Left ventricle myocardium inferior (tissue), 1 donor: ENCODE measurements at regions not wholly inside any gene's neighbourhood (a gene's known extent, or its start where the extent isn't known, plus 50 kb on each side); places are given as distances from the start of the nearest gene placed in this dataset.

ENCODE experiments used
- DNase-seq: peaks from one replicate; pipeline ENCODE4 v3.0.0-alpha.2; 2020
- H3K27ac ChIP-seq: fragments of 200-600 bp; replicated peaks from 2 replicates; pipeline ENCODE4 v1.8.0; 2021
- H3K27me3 ChIP-seq: fragments of 200-600 bp; 2 replicates; pipeline ENCODE4 v1.8.0; 2021; ENCODE audit warnings: low read depth
- H3K36me3 ChIP-seq: fragments of 200-600 bp; 2 replicates; pipeline ENCODE4 v1.8.0; 2021
- H3K4me1 ChIP-seq: fragments of 200-600 bp; 2 replicates; pipeline ENCODE4 v1.8.0; 2021
- H3K4me3 ChIP-seq: fragments of 200-600 bp; 2 replicates; pipeline ENCODE4 v1.8.0; 2021; ENCODE audit warnings: mild to moderate bottlenecking, moderate library complexity
- H3K9me3 ChIP-seq: fragments of 200-600 bp; replicated peaks from 2 replicates; pipeline ENCODE4 v1.8.0; 2021
- CTCF ChIP-seq: fragments of 200-600 bp; IDR thresholded peaks from 2 replicates; pipeline ENCODE4 v1.8.0; 2021; ENCODE audit warnings: antibody characterized with exemption, mild to moderate bottlenecking, borderline replicate concordance
- intact Hi-C: fragments of 100-400 bp; cut with micrococcal nuclease; formaldehyde crosslinking; loops from one replicate; pipeline ENCODE4 v1.11.0; 2022
- donor health status: DM: no; HTN: yes; CAD: no; lungs with severe emphysema.

DNA sequence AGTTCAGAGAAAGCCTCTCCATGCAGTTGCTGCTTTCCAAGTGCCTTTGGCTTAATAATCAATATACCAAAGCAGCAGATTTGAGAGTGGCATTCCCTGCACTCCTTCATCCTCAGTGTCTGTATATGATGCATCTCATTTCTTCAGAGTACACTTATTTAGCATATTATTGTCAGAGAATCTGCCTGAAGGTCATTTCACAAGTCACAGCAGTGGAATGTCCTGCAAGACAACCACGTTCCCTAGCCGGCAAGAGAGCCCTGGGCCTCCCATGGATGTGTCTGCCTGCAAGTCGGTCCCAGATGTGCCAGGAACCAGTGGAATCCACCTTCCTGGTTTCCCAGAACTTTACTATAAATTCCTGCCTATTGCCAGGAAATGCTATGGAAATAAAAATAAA is 289.4 kb upstream of the IGFBP3 start:
- no peak for TF ChIP-seq CTCF

GRCh38 chr7:46209611-46210388 is 288.7 kb upstream of the IGFBP3 start:
- Histone ChIP-seq H3K27me3 (no peaks in the 10 kb centered on the region), H3K36me3 (no peaks in the 10 kb centered on the region), H3K27ac (no peak overlapping the region), H3K9me3 (no peaks in the 10 kb centered on the region), H3K4me3 (no peak overlapping the region), H3K4me1 (peaks cover 9% of the 10 kb centered on the region)
- TF ChIP-seq CTCF, result no peak
- no peak for DNase-seq
- intact Hi-C loops, result no loop called here

More for the DNA sequence above, 289.4 kb upstream of the IGFBP3 start:
- Histone ChIP-seq H3K9me3 (no peaks in the 10 kb centered on the region), H3K27ac (no peak overlapping the region), H3K4me3 (no peak overlapping the region), H3K27me3 (no peaks in the 10 kb centered on the region), H3K4me1 (peaks cover 15% of the 10 kb centered on the region), H3K36me3 (no peaks in the 10 kb centered on the region)
- no peak for DNase-seq
- intact Hi-C loops, result no loop called here

GRCh38 chr7:46208635-46209525 is 287.8 kb upstream of the IGFBP3 start:
- H3K36me3 ChIP-seq, result no peaks in the 10 kb centered on the region
- no peaks in the 10 kb centered on the region for H3K27me3 ChIP-seq
- no peak for TF ChIP-seq CTCF
- no peaks in the 10 kb centered on the region for H3K9me3 ChIP-seq
- no peak for DNase-seq
- intact Hi-C loops, result no loop called here
- peaks cover 4% of the 10 kb centered on the region for H3K4me1 ChIP-seq
- H3K4me3 ChIP-seq, result no peak overlapping the region
- H3K27ac ChIP-seq, result no peak overlapping the region

DNA sequence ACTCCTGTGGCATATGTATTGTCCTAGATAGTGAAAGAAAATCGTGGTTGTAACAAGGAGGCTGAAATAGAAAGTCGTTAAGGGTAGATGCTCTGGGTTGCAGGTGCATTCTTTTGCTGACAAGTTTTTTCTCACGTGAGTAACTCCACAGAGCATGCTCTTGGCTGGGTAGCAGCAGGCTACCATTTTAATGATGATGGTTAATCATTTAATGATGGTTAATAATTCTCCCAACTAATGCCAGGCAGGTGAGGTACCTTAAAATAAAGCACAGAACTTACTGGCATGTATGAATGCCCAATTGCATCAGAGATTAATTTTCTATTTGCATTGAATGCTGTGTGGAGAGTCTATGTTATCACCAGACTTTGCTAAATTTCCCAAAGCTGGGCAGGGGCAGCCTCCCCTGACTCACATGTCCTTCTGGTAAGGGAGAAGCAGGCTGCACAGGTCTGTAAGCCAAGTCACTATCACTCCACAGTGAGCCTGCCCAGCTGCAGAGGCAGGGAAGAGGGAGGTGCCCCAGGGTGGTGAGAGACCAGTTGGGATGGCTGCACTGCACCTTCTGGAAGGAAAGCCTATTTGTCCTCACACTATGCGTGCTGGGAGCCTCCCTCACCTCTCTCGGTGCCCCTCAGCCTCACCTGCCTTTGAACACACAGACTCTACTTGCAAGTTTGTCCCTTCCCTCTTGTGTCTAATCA is 287.0 kb upstream of the IGFBP3 start:
- H3K4me1 ChIP-seq, result peaks cover 4% of the 10 kb centered on the region
- no peaks in the 10 kb centered on the region for H3K36me3 ChIP-seq
- TF ChIP-seq CTCF, result no peak
- H3K9me3 ChIP-seq, result no peaks in the 10 kb centered on the region
- H3K27me3 ChIP-seq, result no peaks in the 10 kb centered on the region
- no peak overlapping the region for H3K4me3 ChIP-seq
- intact Hi-C loops, result no loop called here
- no peak for DNase-seq
- no peak overlapping the region for H3K27ac ChIP-seq

DNA sequence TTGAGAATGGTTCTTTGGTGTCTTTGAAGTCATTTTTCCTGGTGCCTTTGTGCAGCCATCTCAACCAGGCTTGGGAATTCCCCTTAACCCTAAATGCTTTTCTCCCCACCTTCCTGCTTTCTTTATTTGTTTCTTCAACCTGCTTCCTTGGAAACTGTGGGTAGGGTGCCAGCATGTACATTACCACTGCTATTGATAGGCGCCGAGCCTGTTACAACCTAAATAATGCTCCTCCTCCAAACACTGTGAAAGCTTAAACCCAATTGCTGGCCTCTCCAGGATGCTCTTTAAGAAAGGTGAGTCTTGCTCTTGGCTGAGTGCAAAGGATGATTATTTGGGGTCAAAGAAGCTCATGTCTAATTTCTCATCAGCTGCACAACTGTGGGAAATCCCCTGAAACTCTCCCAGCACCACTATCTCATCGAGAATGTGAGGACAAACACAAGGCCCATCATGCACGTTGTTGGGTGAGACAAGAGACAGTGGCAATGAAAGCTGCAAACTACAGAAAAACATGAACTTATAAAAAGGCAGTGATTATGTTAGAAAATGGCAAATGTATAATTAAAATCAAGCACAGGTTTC is 285.5 kb upstream of the IGFBP3 start:
- Histone ChIP-seq H3K36me3 (no peaks in the 10 kb centered on the region), H3K9me3 (no peaks in the 10 kb centered on the region), H3K4me3 (no peak overlapping the region), H3K4me1 (peaks cover 4% of the 10 kb centered on the region), H3K27me3 (no peaks in the 10 kb centered on the region), H3K27ac (no peak overlapping the region)
- no peak for TF ChIP-seq CTCF
- DNase-seq, result no peak
- intact Hi-C loops, result no loop called here
